ENCODE measurements at regions not wholly inside any gene's neighbourhood (a gene's known extent, or its start where the extent isn't known, plus 50 kb on each side); places are given as distances from the start of the nearest gene placed in this dataset.

GRCh38 chr9:21688108-21689102 is 114.0 kb upstream of the MTAP start:
- TF ChIP-seq, protein P1, sequence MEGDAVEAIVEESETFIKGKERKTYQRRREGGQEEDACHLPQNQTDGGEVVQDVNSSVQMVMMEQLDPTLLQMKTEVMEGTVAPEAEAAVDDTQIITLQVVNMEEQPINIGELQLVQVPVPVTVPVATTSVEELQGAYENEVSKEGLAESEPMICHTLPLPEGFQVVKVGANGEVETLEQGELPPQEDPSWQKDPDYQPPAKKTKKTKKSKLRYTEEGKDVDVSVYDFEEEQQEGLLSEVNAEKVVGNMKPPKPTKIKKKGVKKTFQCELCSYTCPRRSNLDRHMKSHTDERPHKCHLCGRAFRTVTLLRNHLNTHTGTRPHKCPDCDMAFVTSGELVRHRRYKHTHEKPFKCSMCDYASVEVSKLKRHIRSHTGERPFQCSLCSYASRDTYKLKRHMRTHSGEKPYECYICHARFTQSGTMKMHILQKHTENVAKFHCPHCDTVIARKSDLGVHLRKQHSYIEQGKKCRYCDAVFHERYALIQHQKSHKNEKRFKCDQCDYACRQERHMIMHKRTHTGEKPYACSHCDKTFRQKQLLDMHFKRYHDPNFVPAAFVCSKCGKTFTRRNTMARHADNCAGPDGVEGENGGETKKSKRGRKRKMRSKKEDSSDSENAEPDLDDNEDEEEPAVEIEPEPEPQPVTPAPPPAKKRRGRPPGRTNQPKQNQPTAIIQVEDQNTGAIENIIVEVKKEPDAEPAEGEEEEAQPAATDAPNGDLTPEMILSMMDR (IDR thresholded peaks at IDR 0.05) = no peak
- TF ChIP-seq POLR2A (IDR thresholded peaks at IDR 0.05) = no peak
